NOMO-1 (cell line): ENCODE measurements at regions not wholly inside any gene's neighbourhood (a gene's known extent, or its start where the extent isn't known, plus 50 kb on each side); places are given as distances from the start of the nearest gene placed in this dataset.

ENCODE experiments used
- DNase-seq, 2 experiments: peaks; one replicate each; lab custom pipeline; 2025; ENCODE audit not compliant: unreplicated experiment in 2 of 2; lab: John Stamatoyannopoulos, UW

GRCh38 chr3:194768586-194768985 lies 82.9 kb downstream of the FAM43A start:
- no peak for DNase-seq

DNA sequence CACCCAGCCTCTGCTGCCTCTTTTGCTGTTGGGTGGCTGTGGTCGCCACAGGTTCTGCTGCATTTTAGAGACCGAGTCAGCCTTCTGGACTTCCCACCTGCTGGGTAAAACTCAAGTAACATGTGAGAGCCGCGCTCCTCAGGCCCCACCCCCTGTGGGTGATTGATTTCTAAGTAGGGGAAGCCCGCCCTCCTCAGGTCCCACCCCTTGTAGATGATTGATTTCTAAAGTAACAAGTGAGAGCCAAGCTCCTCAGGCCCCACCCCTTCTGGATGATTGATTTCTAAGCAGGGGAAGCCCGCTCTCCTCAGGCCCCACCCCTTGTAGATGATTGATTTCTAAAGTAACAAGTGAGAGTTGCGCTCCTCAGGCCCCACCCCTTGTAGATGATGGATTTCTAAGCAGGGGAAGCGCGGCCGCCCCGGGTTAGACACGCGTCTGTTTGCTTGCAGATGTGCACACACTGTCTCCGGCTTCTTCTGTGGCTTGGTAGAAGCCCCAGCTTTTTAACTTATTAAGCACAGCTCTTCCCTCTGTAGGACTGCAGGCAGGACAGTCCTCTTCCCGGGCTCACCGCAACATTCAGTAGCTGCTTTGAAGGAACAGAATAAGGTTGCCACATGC lies 83.4 kb downstream of the FAM43A start:
- peak; percentile 99 for DNase-seq

DNA sequence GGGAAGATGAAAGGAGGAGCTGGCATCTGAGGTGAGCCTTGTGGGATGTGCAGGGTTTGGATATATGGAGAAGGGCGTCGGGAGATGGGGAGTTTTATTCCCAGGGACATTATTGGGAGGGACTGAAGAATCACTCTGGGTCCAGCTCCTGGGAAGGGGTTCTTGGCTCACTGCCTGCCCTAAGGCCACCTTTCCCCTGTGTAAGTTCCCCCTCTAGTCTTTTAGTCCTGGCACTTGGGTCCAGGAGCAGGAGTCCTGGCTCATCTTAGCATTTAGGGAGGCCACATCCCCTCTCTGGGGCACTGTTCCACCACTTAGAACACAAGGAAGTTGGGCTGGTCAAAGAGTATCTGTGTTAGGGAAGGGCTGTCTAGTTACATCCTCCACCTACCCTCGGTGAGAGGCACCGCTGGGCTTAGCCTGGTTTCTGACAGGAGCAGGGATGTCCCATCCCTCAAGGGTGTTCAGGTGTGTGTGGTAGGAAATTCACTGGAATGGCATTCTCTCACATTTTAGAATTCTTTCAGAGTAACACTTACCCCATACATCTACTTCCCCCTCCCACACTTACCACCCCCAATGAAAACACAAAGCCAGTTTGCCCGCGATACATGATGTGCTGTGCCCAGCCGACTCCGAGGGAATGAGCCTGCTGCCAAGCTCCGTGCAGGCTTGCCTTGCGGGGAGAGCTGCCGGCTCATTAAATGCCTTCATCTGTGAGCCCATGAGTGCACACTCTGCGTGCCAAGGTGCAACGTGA lies 86.7 kb downstream of the FAM43A start:
- no peak for DNase-seq

GRCh38 chr3:194773216-194773615 lies 87.5 kb downstream of the FAM43A start:
- no peak for DNase-seq

DNA sequence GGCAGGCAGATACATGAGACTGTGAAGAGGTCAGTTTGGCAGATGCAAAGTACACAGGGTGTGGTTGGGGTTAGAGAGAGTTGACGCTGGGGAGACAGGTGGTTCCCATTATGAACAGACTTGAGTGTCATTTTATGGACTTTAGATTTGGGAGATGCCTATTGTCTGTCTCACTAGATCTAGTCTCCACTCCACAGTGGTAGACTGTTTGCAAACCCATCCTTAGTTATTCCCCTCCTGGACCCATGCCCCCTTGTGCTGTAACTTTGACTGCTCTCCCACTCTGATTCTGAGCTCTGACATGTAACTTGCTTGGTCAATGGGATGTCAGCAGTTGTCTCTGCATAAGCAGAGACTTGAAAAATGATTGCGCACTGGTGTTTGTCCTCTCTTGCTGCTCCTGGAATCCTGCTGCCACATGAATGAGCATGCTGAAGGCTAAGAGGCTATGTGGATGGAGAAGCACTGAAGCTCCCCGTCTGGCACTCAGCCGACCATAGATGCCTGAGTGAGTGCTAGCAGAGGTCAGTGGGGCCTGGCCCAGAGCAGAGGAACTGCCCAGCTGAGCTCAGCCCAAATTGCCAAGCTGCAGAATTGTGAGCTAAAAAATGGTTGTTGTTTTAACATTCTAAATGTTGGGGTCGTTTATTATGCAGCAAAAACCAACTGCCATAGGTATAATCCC lies 88.2 kb downstream of the FAM43A start:
- no peak for DNase-seq

DNA sequence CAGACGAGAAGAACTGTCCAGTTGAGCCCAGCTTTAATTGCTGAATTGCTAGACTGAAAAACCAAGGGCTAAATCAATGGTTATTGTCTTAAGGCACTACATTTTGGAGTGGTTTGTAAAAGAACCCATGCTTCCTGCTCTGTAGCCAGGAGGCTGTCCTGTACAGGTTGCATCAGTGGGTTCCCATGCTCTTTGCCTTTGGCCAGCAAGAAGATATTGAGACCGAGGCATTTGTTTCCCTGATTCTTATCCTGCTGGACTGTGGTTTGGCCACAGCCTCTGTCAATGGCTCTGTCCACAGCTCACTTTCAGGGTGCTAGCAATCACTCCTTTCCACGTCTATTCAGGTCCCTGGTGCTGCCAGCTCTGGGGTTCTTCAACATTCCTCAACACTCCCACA lies 89.6 kb downstream of the FAM43A start:
- no peak for DNase-seq

DNA sequence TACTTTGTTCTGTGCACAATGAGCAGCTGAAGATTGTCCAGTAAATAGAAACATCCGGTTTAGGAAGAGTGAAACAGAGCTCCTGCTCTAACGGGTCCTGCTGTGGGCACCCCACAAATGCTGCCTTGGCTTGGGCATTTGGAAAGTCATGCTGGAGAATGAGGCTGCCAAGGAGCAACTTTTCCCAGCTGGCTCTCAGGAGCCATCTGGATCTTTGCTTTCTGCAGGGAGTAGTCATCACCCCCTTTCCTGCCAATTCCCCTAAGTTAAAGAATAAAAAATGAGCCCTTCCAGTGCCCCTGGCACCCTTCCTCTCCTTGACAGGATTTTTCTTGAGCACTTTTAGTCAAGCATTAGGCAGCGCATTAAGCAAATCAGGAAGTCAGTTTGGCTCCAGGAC lies 90.0 kb downstream of the FAM43A start:
- no peak for DNase-seq

DNA sequence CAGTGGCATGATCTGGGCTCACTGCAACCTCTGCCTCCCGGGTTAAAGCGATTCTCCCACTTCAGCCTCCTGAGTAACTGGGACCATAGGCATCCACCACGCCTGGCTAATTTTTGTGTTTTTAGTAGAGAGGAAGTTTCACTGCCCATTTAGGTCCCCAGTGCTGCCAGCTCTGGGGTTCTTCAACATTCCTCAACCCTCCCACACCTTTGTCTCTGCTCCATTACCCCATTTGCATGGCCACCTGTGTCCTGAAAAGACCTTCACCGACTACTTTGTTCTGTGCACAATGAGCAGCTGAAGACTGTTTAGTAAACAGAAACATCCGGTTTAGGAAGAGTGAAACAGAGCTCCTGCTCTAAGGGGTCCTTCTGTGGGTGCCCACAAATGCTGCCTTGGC lies 92.0 kb downstream of the FAM43A start:
- no peak for DNase-seq

DNA sequence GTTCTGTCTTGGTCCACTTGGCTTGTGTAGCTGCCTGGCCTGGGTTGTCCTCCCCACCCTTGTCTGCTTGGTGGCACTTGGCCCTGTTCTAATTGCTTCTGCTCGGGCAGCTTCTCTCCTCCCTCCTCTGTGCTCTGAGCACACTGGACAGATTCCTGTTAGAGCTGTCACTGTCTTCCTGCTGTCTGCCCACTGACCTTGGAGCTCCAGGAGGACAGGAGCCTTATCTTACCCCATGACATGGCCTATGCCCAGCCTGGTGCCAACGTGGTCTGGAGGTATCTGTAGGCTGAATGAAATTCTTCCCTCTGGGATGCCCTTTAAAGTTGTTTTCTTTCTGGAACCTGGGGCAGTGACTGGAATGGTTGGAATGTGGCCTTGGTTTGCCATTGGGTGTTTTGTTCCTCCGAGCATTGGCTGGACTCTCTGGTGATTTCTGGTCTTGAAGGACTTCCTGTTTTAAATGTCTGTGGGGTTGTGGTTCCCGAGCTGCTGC lies 94.1 kb downstream of the FAM43A start:
- DNase-seq, result no peak

DNA sequence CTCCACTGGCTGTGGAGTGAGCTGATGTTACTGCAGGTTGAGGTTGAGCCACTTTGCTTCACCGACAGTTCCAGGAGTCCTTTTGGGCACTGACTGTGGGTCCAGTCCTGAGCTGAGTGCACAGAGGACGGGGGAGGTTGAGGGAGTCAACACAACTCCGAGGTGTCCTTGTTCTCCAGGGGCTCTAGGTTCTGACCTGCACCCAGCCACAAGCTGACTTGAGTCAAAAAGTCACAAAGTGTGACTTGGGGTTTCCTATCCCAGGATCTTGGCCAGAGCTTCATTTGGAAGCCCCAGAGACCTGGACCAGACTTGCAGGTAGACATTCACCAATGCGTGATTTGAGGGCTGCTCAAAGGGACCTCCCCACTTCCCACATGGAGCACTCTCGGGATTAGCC lies 95.0 kb downstream of the FAM43A start:
- no peak for DNase-seq

DNA sequence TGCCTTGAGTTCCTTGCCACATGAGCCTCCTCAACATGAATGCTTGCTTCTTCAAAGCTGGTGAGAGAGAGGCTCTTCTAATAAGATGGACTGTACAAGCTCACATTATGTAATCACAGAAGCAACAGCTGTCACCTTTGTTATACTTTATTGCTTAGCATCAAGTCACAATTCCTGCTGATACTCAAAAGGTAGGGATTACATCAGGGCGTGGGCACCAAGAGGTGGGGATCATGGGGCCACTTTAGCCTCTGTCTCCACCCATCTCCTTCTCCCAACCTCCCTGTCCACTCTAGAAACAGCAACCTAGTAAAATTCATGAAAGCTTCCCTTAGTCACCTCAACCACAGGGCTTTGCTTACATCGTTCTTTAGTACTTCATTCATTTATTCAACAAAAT lies 95.9 kb downstream of the FAM43A start:
- no peak for DNase-seq

DNA sequence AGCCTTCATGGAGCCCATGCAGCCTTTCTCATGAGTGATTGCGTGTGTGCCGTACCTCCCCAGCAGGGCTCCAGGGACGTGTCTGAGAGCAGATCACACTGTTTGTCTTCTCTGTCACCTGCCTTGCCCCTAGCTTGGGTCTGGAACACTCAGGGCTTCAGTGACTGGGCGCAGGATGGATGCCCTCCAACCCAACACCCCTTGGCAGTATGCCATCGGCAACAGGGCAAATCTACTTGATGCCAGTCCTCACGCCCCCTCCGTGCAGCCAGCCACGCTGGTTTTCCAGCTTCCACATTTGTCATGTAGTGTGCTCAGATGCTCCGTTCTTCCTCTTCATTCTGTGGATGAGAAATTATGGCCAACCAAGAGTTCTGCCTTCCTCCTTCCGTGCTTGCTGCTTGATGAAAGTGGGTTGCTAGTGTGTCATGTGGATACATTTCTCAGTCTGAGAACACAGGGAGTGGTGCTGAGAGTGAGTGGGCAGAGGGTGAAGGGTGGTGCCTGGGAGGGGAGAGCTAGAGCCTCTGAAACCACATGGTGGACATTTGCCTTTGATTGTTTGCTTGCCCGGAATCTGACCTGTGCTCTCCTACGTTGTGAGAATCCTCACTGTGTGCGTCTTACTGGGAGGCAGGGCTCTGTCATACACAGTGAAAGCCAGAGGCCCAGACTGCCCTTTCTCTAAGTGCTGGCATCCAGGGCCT lies 97.2 kb downstream of the FAM43A start:
- no peak for DNase-seq

DNA sequence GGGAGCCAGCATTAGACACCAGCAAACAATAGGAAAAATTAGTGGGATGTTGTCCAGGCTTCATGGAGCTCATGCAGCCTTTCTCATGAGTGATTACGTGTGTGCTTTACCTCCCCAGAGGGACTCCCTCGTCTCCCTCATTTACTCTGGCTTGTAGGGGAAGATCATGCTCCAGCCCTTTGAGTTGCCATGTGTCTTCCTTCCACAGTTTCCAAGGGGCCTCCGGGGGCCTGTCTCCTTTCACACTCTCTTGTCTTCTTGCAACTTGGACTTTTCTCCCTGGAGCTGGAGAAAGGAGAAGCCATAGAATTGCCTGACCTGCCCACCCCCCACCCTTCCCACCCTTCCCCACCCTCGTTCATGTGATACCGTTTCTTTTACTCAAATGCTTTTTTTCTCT lies 98.7 kb downstream of the FAM43A start:
- DNase-seq, result no peak

GRCh38 chr3:194785315-194785714 lies 99.6 kb downstream of the FAM43A start:
- peak; percentile 11 to 41 for DNase-seq

GRCh38 chr3:194787072-194787471 lies 101.4 kb downstream of the FAM43A start:
- DNase-seq, result no peak

- DNase-seq, result no peak
These were observed 102.0 kb downstream of the FAM43A start for GRCh38 chr3:194787650-194788049.

- DNase-seq, result no peak
These were observed 106.7 kb downstream of the FAM43A start for GRCh38 chr3:194792368-194792767.

- no peak for DNase-seq
These were observed 112.0 kb downstream of the FAM43A start for GRCh38 chr3:194797555-194798250.

DNA sequence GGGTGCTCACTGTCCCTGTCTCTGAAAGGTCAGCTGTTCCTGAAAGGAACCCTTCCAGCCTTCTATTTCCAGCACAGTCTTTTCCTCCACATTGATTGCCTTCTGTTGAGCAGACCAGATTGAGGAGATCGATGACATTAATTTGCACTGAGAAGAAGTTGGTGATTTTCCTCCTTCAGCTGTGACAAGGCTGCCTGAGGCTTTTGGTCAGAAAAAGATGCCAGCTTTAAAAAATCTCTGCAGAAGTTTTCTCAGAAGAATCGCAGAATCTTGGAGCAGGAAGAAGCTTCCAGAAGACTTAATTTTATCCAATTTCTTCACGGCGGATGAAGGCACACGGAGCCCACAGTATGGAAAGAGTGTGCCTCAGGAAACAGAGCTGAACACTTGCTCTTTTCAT lies 112.8 kb downstream of the FAM43A start:
- DNase-seq, result no peak

- no peak for DNase-seq
These were observed 114.3 kb downstream of the FAM43A start for GRCh38 chr3:194800002-194800401.
